PFSK-1 (cell line): ENCODE measurements at regions not wholly inside any gene's neighbourhood (a gene's known extent, or its start where the extent isn't known, plus 50 kb on each side); places are given as distances from the start of the nearest gene placed in this dataset.

Experiments used
- FOXP2 ChIP-seq: optimal IDR thresholded peaks from 2 replicates; pipeline ENCODE3; 2011; ENCODE audit warnings: borderline replicate concordance, control low read depth, inconsistent platforms; ENCODE audit not compliant: insufficient read depth; ENCODE audit errors: extremely low read length, extremely low read depth
- POLR2AphosphoS5 ChIP-seq: IDR thresholded peaks from 2 replicates; pipeline ENCODE4 v1.6.1; 2012; ENCODE audit warnings: low read depth, mild to moderate bottlenecking, control low read depth, low read length, moderate library complexity
- SIN3A ChIP-seq: IDR thresholded peaks from 2 replicates; pipeline ENCODE4 v1.6.1; 2012; ENCODE audit warnings: mild to moderate bottlenecking, low read length, moderate library complexity, borderline replicate concordance; ENCODE audit not compliant: insufficient read depth
- TAF1 ChIP-seq: IDR thresholded peaks from 2 replicates; pipeline ENCODE4 v1.6.1; 2012; ENCODE audit warnings: low read length, control low read depth, borderline replicate concordance; ENCODE audit not compliant: insufficient read depth
- TF ChIP-seq, protein P1 (sequence below), 2 experiments: IDR thresholded peaks; 2 replicates each; pipeline versions ENCODE4 v1.6.1 to v1.8.0; 2011 to 2012; ENCODE audit warnings: low read depth in 2 of 2, low read length in 2 of 2, control low read depth in 1 of 2, inconsistent platforms in 1 of 2, mild to moderate bottlenecking in 1 of 2, moderate library complexity in 1 of 2; ENCODE audit not compliant: insufficient read depth in 1 of 2

DNA sequence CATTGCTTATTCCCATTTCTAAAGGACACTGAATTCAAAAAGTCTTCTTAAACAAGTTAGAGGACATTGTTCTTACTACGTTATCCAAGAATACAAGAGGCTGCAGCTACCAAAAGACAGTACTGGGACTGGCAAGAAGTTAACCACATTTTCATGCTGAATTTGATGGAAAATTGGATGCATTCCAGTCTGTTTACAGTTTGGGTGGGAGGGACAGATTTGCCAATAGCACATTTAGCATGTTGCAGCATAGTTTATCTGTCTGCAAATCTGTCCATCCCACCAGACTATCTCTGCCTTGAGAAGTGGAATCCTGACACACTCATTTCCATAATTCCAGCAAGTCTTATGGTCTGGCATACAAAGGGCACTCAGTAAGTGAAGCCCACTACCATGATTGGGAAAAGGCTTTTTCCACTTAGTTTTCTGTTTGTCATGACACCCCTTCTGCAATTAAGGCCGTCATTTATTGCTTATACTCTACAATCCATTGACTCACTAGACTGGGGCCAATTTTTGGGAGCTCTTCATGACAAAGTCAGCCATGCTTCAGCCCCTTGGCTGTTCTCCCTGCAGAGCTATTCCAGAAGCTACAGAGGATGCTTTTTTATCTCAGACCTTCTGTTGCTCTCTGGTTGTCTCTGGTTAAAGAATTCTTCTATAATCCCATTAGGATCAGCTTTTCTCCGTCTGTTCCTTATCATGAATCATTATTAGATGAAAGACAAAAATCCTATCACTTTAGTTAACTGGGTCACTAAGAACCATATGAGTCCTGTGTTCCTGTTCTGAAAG, 355.8 kb upstream of the PTBP2 start:
- TF ChIP-seq TAF1 (no peak), POLR2AphosphoS5 (no peak), FOXP2 (no peak), SIN3A (no peak)
- TF ChIP-seq, protein P1, sequence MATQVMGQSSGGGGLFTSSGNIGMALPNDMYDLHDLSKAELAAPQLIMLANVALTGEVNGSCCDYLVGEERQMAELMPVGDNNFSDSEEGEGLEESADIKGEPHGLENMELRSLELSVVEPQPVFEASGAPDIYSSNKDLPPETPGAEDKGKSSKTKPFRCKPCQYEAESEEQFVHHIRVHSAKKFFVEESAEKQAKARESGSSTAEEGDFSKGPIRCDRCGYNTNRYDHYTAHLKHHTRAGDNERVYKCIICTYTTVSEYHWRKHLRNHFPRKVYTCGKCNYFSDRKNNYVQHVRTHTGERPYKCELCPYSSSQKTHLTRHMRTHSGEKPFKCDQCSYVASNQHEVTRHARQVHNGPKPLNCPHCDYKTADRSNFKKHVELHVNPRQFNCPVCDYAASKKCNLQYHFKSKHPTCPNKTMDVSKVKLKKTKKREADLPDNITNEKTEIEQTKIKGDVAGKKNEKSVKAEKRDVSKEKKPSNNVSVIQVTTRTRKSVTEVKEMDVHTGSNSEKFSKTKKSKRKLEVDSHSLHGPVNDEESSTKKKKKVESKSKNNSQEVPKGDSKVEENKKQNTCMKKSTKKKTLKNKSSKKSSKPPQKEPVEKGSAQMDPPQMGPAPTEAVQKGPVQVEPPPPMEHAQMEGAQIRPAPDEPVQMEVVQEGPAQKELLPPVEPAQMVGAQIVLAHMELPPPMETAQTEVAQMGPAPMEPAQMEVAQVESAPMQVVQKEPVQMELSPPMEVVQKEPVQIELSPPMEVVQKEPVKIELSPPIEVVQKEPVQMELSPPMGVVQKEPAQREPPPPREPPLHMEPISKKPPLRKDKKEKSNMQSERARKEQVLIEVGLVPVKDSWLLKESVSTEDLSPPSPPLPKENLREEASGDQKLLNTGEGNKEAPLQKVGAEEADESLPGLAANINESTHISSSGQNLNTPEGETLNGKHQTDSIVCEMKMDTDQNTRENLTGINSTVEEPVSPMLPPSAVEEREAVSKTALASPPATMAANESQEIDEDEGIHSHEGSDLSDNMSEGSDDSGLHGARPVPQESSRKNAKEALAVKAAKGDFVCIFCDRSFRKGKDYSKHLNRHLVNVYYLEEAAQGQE (IDR thresholded peaks at IDR 0.05; ENCODE audit: insufficient read depth in 1 of 2, low read depth in 2 of 2, low read length in 2 of 2) = no peak

DNA sequence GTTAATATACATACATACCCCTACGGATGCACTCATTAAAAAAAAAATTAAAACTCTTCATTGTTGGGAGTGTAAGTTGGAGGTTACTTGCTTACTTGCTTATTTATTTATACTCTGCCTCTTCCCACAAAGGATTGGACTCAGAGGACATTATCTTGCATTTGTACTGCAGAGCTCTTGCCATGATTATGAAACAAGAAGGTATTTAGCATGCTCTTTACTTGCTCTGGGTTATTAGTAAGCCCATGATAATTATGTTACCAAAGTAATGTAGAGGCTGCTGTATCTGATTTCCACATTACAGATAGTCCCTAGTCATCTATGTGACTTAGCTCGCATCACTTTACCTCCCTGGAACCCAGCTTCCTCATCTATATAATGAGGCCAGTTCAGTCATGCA, 355.1 kb upstream of the PTBP2 start:
- no peak for TF ChIP-seq POLR2AphosphoS5
- TF ChIP-seq SIN3A = no peak

DNA sequence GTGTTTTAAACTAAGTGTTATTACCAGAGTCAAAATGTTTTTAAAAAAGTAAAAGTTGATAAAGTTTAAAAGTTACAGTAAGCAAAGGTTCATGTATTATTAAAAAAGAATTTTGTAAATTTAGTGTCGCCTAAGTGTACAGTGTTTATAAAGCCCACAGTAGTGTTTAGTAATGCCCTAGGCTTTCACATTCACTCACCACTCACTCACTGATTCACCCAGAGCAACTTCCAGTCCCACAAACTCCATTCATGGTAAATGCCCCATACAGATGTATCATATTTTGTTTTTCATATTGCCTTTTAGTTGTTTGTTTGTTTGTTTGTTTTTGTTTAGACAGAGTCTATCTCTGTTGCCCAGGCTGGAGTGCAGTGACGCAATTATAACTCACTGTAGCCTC, 353.8 kb upstream of the PTBP2 start:
- TF ChIP-seq POLR2AphosphoS5 (no peak), TAF1 (no peak), FOXP2 (no peak), SIN3A (no peak)
- TF ChIP-seq, protein P1 (IDR thresholded peaks at IDR 0.05; ENCODE audit: insufficient read depth in 1 of 2, low read depth in 2 of 2, low read length in 2 of 2) = no peak

DNA sequence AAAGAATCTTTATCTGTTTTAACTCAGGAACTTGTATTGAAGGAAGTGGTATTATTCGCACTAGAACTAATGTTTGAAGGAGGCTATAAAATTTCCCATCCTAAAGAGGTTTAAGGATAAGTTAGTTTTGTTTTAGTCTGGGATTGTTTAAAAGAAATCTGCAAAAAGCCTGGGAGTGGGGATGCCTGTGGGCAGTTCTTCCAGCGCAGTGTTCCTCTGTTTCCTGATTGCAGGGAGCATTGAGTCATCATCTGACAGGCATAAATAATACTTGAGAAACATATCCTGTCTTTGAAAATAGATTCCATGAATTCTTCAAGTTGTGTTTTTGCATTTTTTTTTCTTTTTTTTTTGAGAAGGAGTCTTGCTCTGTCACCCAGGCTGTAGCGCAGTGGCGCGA, 350.8 kb upstream of the PTBP2 start:
- TF ChIP-seq FOXP2 = no peak
- no peak for TF ChIP-seq TAF1
- TF ChIP-seq, protein P1 (IDR thresholded peaks at IDR 0.05; ENCODE audit: insufficient read depth in 1 of 2, low read depth in 2 of 2, low read length in 2 of 2) = no peak
- TF ChIP-seq POLR2AphosphoS5 = no peak
- no peak for TF ChIP-seq SIN3A

DNA sequence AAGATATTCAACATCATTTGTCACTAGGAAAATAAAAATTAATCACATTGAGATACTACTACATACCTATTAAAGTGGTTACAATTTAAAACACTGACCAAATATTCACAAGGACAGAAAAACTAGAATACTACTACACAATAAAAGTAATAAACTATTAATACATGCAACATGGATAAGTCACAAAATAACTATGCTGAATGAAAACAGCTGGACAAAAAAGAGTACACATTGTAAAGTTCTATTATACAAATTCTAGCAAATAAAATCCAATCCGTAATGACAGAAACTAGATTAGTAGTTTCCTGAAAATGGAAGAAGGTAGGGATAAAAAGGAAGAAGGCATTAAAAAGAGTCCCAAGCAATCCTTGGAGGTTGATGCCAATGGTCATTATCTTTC, 348.7 kb upstream of the PTBP2 start:
- TF ChIP-seq FOXP2 (no peak), TAF1 (no peak), SIN3A (no peak), POLR2AphosphoS5 (no peak)
- TF ChIP-seq, protein P1 (IDR thresholded peaks at IDR 0.05; ENCODE audit: insufficient read depth in 1 of 2, low read depth in 2 of 2, low read length in 2 of 2) = no peak
